Gastroesophageal sphincter (tissue), 4 donors: ENCODE measurements at regions not wholly inside any gene's neighbourhood (a gene's known extent, or its start where the extent isn't known, plus 50 kb on each side); places are given as distances from the start of the nearest gene placed in this dataset.

ENCODE experiments used
- ATAC-seq: fragments of 150-250 bp; one replicate; pipeline ENCODE4 v1.9.1; 2016; ENCODE audit warnings: mild to moderate bottlenecking, moderate library complexity
- H3K27ac ChIP-seq, 4 donors: fragments of 200-600 bp; sonication (generic) in 3 of 4; 1 replicate in 3 of 4; 2 replicates in 1 of 4; pipeline ENCODE4 v1.5.1; 2016 to 2019
- H3K27me3 ChIP-seq: fragments of 200-600 bp; sonication (generic); one replicate; pipeline ENCODE4 v1.5.1; 2019
- H3K36me3 ChIP-seq, 2 donors: fragments of 200-600 bp; sonication (generic); one replicate each; pipeline ENCODE4 v1.5.1; 2019; ENCODE audit warnings: control low read depth in 1 of 2
- H3K4me1 ChIP-seq, 3 donors: fragments of 200-600 bp; sonication (generic); 1 replicate in 2 of 3; 2 replicates in 1 of 3; pipeline ENCODE4 v1.5.1; 2016 to 2019; ENCODE audit warnings: control low read depth in 2 of 3
- H3K4me3 ChIP-seq, 2 donors: fragments of 200-600 bp; sonication (generic); one replicate each; pipeline ENCODE4 v1.5.1; 2019; ENCODE audit warnings: mild to moderate bottlenecking in 1 of 2, moderate library complexity in 1 of 2
- H3K9me3 ChIP-seq, 3 donors: fragments of 200-600 bp; sonication (generic); one replicate each; pipeline ENCODE4 v1.5.1; 2017 to 2019; ENCODE audit warnings: control low read depth in 2 of 3
- CTCF ChIP-seq, 4 experiments: fragments of 200-600 bp in 2 of 4; fragments of 450-650 bp in 2 of 4; sonication (generic) in 1 of 4; IDR thresholded peaks; one replicate each; pipeline ENCODE4 v1.5.1; 2017 to 2019; ENCODE audit warnings: antibody characterized with exemption in 4 of 4, mild to moderate bottlenecking in 2 of 4, moderate library complexity in 2 of 4
- EP300 ChIP-seq: sonication (generic); formaldehyde crosslinking; IDR thresholded peaks from one replicate; pipeline ENCODE4 v1.6.1; 2017; ENCODE audit warnings: antibody characterized with exemption, mild to moderate bottlenecking
- POLR2A ChIP-seq, 2 donors: fragments of 450-650 bp; IDR thresholded peaks; one replicate each; pipeline ENCODE4 v1.6.1; 2017; ENCODE audit warnings: antibody characterized with exemption in 2 of 2, mild to moderate bottlenecking in 2 of 2, moderate library complexity in 1 of 2
- POLR2AphosphoS5 ChIP-seq: sonication (generic); formaldehyde crosslinking; IDR thresholded peaks from one replicate; pipeline ENCODE4 v1.6.1; 2017; ENCODE audit warnings: antibody characterized with exemption
- WGBS, 2 donors: methylation state at CpG; one replicate each; pipeline ENCODE4 v1.1.5; 2018; ENCODE audit warnings: low coverage in 1 of 2; 5-methylcytosine and 5-hydroxymethylcytosine counted together

- 75 to 79% methylated on average over 5 to 11 of the region's 11 CpGs for WGBS, 2 donors
- no peaks in the 10 kb centered on the region for H3K27me3 ChIP-seq
- H3K9me3 ChIP-seq, result no peaks in the 10 kb centered on the region
- H3K4me3 ChIP-seq, result no peak overlapping the region
- no peak overlapping the region for H3K27ac ChIP-seq
- peaks cover 0 to 7% (median 0%) of the 10 kb centered on the region in 3 donors for H3K4me1 ChIP-seq
- no peaks in the 10 kb centered on the region for H3K36me3 ChIP-seq
- no peak for TF ChIP-seq POLR2AphosphoS5
- TF ChIP-seq POLR2A (IDR thresholded peaks at IDR 0.05), result no peak
- no peak for TF ChIP-seq EP300
- TF ChIP-seq CTCF (IDR thresholded peaks at IDR 0.05), result no peak
- no peak for ATAC-seq
Measured at GRCh38 chr12:24198936-24199671, 249.6 kb upstream of the SOX5 start.

- Histone ChIP-seq H3K36me3 (no peaks in the 10 kb centered on the region), H3K27ac (no peak overlapping the region), H3K9me3 (no peaks in the 10 kb centered on the region), H3K4me1 (peaks cover 0 to 7% (median 0%) of the 10 kb centered on the region in 3 donors), H3K27me3 (no peaks in the 10 kb centered on the region), H3K4me3 (no peak overlapping the region)
- TF ChIP-seq POLR2A (IDR thresholded peaks at IDR 0.05), result no peak
- no peak for TF ChIP-seq EP300
- TF ChIP-seq CTCF (IDR thresholded peaks at IDR 0.05), result no peak
- no peak for TF ChIP-seq POLR2AphosphoS5
- ATAC-seq, result no peak
- WGBS, 2 donors, result 56 to 73% methylated on average over 3 of the region's 3 CpGs
Measured at GRCh38 chr12:24198070-24198469, 248.6 kb upstream of the SOX5 start.

GRCh38 chr12:24197532-24197931, 248.1 kb upstream of the SOX5 start:
- WGBS, 2 donors, result 74 to 89% methylated on average over 5 of the region's 5 CpGs
- no peak for TF ChIP-seq POLR2AphosphoS5
- no peak for TF ChIP-seq POLR2A (IDR thresholded peaks at IDR 0.05)
- TF ChIP-seq EP300, result no peak
- no peak for TF ChIP-seq CTCF (IDR thresholded peaks at IDR 0.05)
- Histone ChIP-seq H3K27me3 (no peaks in the 10 kb centered on the region), H3K27ac (no peak overlapping the region), H3K36me3 (no peaks in the 10 kb centered on the region), H3K4me1 (peaks cover 0 to 7% (median 0%) of the 10 kb centered on the region in 3 donors), H3K9me3 (no peaks in the 10 kb centered on the region), H3K4me3 (no peak overlapping the region)
- ATAC-seq, result no peak

- no peak overlapping the region for H3K4me3 ChIP-seq
- TF ChIP-seq CTCF (IDR thresholded peaks at IDR 0.05) (no peak), POLR2AphosphoS5 (no peak), POLR2A (IDR thresholded peaks at IDR 0.05) (no peak), EP300 (no peak)
- no peak overlapping the region for H3K27ac ChIP-seq
- ATAC-seq, result no peak
- H3K9me3 ChIP-seq, result no peaks in the 10 kb centered on the region
- H3K4me1 ChIP-seq, result peaks cover 0 to 7% (median 0%) of the 10 kb centered on the region in 3 donors
- H3K36me3 ChIP-seq, result no peaks in the 10 kb centered on the region
- 91 to 94% methylated on average over 4 of the region's 4 CpGs for WGBS, 2 donors
- H3K27me3 ChIP-seq, result no peaks in the 10 kb centered on the region
Measured at GRCh38 chr12:24195063-24195462, 245.6 kb upstream of the SOX5 start.

GRCh38 chr12:24191117-24191516, 241.6 kb upstream of the SOX5 start:
- H3K27ac ChIP-seq, result no peak overlapping the region

More at GRCh38 chr12:24191117-24191516, 241.6 kb upstream of the SOX5 start:
- no peaks in the 10 kb centered on the region for H3K27me3 ChIP-seq
- 100% methylated on average over 1 to 4 of the region's 5 CpGs for WGBS, 2 donors
- no peak for ATAC-seq
- H3K4me1 ChIP-seq, result no peaks in the 10 kb centered on the region
- H3K36me3 ChIP-seq, result no peaks in the 10 kb centered on the region
- H3K4me3 ChIP-seq, result no peak overlapping the region
- no peaks in the 10 kb centered on the region for H3K9me3 ChIP-seq
- no peak for TF ChIP-seq POLR2A (IDR thresholded peaks at IDR 0.05)
